SK-MEL-5 (cell line): ENCODE measurements at regions not wholly inside any gene's neighbourhood (a gene's known extent, or its start where the extent isn't known, plus 50 kb on each side); places are given as distances from the start of the nearest gene placed in this dataset.
A peak's percentile ranks its signal among the peaks of the same experiment; 100 is the strongest.

Experiments used
- DNase-seq: peaks from one replicate; pipeline ENCODE4 v3.0.0-alpha.2; 2016; ENCODE audit warnings: low read depth, low spot score
- in situ Hi-C: cut with HindIII; loops from 2 replicates; pipeline ENCODE4 v1.10.0; 2016; ENCODE audit warnings: low sequenced_read_pairs, high pct_unique_total_duplicates, low pct_unique_long_range_greater_than_20kb

- DNase-seq: no peak
- in situ Hi-C loops: no loop called here
Measured at GRCh38 chr4:23207059-23207458, 514.3 kb downstream of the GBA3 start.

GRCh38 chr4:23202712-23203247, 510.0 kb downstream of the GBA3 start:
- in situ Hi-C loops: no loop called here

GRCh38 chr4:23194751-23195150, 502.0 kb downstream of the GBA3 start:
- no peak for DNase-seq
- in situ Hi-C loops: no loop called here

More at GRCh38 chr4:23202712-23203247, 510.0 kb downstream of the GBA3 start:
- DNase-seq: no peak

GRCh38 chr4:23174179-23174578, 481.4 kb downstream of the GBA3 start:
- in situ Hi-C loops: no loop called here
- DNase-seq: no peak

- DNase-seq: peak; percentile 6
- in situ Hi-C loops: no loop called here
Measured at GRCh38 chr4:23171976-23172375, 479.2 kb downstream of the GBA3 start.

- in situ Hi-C loops: no loop called here
- DNase-seq: peak; percentile 3
Measured at GRCh38 chr4:23169608-23170311, 477.0 kb downstream of the GBA3 start.

- DNase-seq: no peak
- in situ Hi-C loops: no loop called here
Measured at GRCh38 chr4:23166919-23167318, 474.2 kb downstream of the GBA3 start.

GRCh38 chr4:23166407-23166806, 473.7 kb downstream of the GBA3 start:
- in situ Hi-C loops: no loop called here
- DNase-seq: peak; percentile 39

- no peak for DNase-seq
- in situ Hi-C loops: no loop called here
Measured at GRCh38 chr4:23165669-23166068, 472.9 kb downstream of the GBA3 start.

GRCh38 chr4:23163647-23164436, 471.1 kb downstream of the GBA3 start:
- no peak for DNase-seq
- in situ Hi-C loops: no loop called here

GRCh38 chr4:23162275-23162674, 469.5 kb downstream of the GBA3 start:
- no peak for DNase-seq
- in situ Hi-C loops: no loop called here

- no peak for DNase-seq
- in situ Hi-C loops: no loop called here
Measured at GRCh38 chr4:23161787-23162186, 469.1 kb downstream of the GBA3 start.

GRCh38 chr4:23153076-23153475, 460.3 kb downstream of the GBA3 start:
- in situ Hi-C loops: no loop called here
- DNase-seq: no peak

GRCh38 chr4:23149815-23150214, 457.1 kb downstream of the GBA3 start:
- no peak for DNase-seq
- in situ Hi-C loops: no loop called here

GRCh38 chr4:23144707-23145106, 452.0 kb downstream of the GBA3 start:
- in situ Hi-C loops: no loop called here
- DNase-seq: no peak

- in situ Hi-C loops: no loop called here
- peak; percentile 75 for DNase-seq
Measured at GRCh38 chr4:23135792-23136645, 443.3 kb downstream of the GBA3 start.

- DNase-seq: no peak
- in situ Hi-C loops: no loop called here
Measured at GRCh38 chr4:23134331-23134730, 441.6 kb downstream of the GBA3 start.

- in situ Hi-C loops: no loop called here
- peak; percentile 8 for DNase-seq
Measured at GRCh38 chr4:23130845-23131244, 438.1 kb downstream of the GBA3 start.
